Mammary epithelial cell (primary cell): ENCODE measurements at regions not wholly inside any gene's neighbourhood (a gene's known extent, or its start where the extent isn't known, plus 50 kb on each side); places are given as distances from the start of the nearest gene placed in this dataset.

Source experiments
- CTCF ChIP-seq, 2 donors: IDR thresholded peaks in 1 of 2; conservative IDR thresholded peaks in 1 of 2; 2 replicates each; pipeline ENCODE4 v1.5.1; 2011 to 2012; ENCODE audit warnings: inconsistent platforms in 2 of 2, low read length in 2 of 2, mild to moderate bottlenecking in 2 of 2, control low read depth in 1 of 2, low read depth in 1 of 2; ENCODE audit not compliant: insufficient read depth in 1 of 2; ENCODE audit errors: extremely low read depth in 1 of 2
- EZH2 ChIP-seq: IDR thresholded peaks from 2 replicates; pipeline ENCODE4 v1.6.1; 2012; ENCODE audit warnings: low read length, inconsistent platforms, borderline replicate concordance

GRCh38 chr9:26331223-26331622, 561.4 kb downstream of the CAAP1 start:
- TF ChIP-seq CTCF (conservative IDR thresholded peaks at IDR 0.05 in 1 of 2, IDR thresholded peaks at IDR 0.05 in 1 of 2; ENCODE audit: extremely low read depth in 1 of 2, insufficient read depth in 1 of 2, low read depth in 1 of 2, low read length in 2 of 2) (no peak), EZH2 (no peak)
